ENCODE measurements at regions not wholly inside any gene's neighbourhood (a gene's known extent, or its start where the extent isn't known, plus 50 kb on each side); places are given as distances from the start of the nearest gene placed in this dataset.

DNA sequence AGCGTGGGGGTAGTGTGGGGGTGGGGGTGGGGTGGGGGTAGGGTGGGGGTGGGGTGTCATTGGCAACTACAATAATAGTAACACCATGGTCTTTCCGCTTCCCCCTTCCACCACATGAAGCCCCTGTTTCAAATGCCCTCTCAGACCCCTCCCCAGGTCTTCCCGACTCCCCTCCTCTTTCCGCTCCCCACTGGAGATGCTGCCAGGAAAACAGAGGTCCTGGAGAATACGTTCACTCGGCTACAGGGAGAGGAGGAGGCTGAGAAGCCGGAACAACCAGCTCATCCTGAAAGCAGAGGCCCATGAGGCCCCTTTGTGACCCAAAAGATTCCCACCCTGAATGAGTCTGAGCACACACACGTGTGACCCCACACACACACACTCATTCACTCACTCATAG is 75.4 kb downstream of the CPN2 start:
- Histone ChIP-seq H3K27ac (peak overlapping the region; percentile 78 to 88 (median 82)), H3K4me1 (peaks cover 43 to 50% of the 10 kb centered on the region in 2 donors), H3K9me3 (no peaks in the 10 kb centered on the region), H3K36me3 (no peaks in the 10 kb centered on the region), H3K4me3 (no peak overlapping the region), H3K27me3 (no peaks in the 10 kb centered on the region)
- ATAC-seq (no peak), DNase-seq (no peak)
- TF ChIP-seq, protein P1, sequence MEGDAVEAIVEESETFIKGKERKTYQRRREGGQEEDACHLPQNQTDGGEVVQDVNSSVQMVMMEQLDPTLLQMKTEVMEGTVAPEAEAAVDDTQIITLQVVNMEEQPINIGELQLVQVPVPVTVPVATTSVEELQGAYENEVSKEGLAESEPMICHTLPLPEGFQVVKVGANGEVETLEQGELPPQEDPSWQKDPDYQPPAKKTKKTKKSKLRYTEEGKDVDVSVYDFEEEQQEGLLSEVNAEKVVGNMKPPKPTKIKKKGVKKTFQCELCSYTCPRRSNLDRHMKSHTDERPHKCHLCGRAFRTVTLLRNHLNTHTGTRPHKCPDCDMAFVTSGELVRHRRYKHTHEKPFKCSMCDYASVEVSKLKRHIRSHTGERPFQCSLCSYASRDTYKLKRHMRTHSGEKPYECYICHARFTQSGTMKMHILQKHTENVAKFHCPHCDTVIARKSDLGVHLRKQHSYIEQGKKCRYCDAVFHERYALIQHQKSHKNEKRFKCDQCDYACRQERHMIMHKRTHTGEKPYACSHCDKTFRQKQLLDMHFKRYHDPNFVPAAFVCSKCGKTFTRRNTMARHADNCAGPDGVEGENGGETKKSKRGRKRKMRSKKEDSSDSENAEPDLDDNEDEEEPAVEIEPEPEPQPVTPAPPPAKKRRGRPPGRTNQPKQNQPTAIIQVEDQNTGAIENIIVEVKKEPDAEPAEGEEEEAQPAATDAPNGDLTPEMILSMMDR (IDR thresholded peaks at IDR 0.05 in 4 of 5, conservative IDR thresholded peaks at IDR 0.05 in 1 of 5): no peak
- no peak for TF ChIP-seq POLR2A (IDR thresholded peaks at IDR 0.05)
- intact Hi-C loops (cut with DNase I; ENCODE audit: low total_unique reads): loop anchor here (2.0 to 10.0 kb wide), 6 partner anchors 25 to 273 kb away; partner anchors contain the start of gene ATP13A3
- in situ Hi-C loops (cut with MboI; ENCODE audit: low sequenced_read_pairs in 4 of 4): loop anchor here in 1 of 4 donors (10.0 kb wide), 1 partner anchor 131 kb away; no protein-coding TSS in a partner anchor

DNA sequence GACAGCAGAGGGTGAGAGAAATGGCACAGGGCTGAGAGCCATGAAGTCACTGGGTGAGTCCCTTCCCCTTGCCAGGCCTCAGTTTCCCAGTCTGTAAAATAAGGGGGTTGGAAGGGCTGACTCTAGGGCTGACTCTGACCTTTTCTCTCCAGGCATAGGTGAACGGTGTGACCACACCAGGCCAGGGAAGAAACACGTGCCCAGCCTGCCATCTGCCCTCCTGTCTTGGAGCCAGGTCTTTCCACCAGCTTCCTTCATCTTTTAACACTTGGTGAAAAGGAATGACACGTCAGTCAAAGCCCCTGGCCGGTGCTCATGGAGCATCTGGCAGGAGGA is 74.4 kb downstream of the CPN2 start:
- Histone ChIP-seq H3K9me3 (no peaks in the 10 kb centered on the region), H3K4me3 (no peak overlapping the region), H3K4me1 (peaks cover 33 to 40% of the 10 kb centered on the region in 2 donors), H3K36me3 (no peaks in the 10 kb centered on the region), H3K27me3 (no peaks in the 10 kb centered on the region), H3K27ac (peak overlapping the region; percentile 78 to 88 (median 82))
- DNase-seq (peak; percentile 24 to 78), ATAC-seq (peak; percentile 46 to 64)
- TF ChIP-seq, protein P1 (IDR thresholded peaks at IDR 0.05 in 4 of 5, conservative IDR thresholded peaks at IDR 0.05 in 1 of 5): no peak
- TF ChIP-seq POLR2A (IDR thresholded peaks at IDR 0.05): no peak
- intact Hi-C loops (cut with DNase I; ENCODE audit: low total_unique reads) (loop anchor here (2.0 to 10.0 kb wide), 6 partner anchors 24 to 274 kb away; partner anchors contain the start of gene ATP13A3), in situ Hi-C loops (cut with MboI; ENCODE audit: low sequenced_read_pairs in 4 of 4) (loop anchor here in 1 of 4 donors (10.0 kb wide), 1 partner anchor 132 kb away; no protein-coding TSS in a partner anchor)

DNA sequence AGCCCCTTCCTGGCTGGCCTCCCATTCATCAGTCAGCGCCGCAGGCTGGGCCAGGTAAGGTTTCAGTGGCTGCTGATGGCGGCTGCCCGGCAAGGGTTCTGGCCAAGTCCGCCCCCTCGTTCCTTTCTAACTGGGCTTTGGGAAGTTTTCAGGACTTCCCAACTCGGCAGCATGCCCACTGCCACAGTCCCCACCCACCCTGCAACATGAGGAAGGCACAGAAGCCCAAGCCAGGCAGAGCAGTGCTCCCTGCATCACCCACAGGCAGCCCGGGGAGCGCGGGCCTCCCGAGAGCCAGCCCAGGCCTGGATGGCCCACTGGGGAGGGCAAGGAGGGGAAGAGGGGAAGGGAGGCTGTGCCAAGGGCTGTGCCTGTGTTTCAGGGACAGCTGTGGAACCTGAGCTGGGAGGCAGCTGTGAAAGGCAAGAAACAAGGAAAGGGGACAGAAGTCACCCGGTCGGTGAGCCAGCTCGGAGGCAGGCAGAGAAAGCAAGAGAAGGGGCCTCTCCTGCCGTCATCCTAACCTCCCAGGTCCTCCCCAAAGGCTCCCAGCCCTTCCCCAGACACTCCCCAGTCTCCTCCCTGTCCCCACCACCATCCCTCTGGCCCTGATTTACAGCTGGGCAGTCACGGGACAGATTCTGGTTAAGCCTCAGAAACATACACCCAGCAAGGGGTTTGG is 73.9 kb downstream of the CPN2 start:
- peak overlapping the region in 1 of 4 donors; percentile 0 for H3K4me3 ChIP-seq
- H3K9me3 ChIP-seq: no peaks in the 10 kb centered on the region
- TF ChIP-seq, protein P1 (IDR thresholded peaks at IDR 0.05 in 4 of 5, conservative IDR thresholded peaks at IDR 0.05 in 1 of 5): no peak
- peak; percentile 44 to 47 for TF ChIP-seq POLR2A (IDR thresholded peaks at IDR 0.05)
- peak overlapping the region; percentile 78 to 88 (median 82) for H3K27ac ChIP-seq
- in situ Hi-C loops (cut with MboI; ENCODE audit: low sequenced_read_pairs in 4 of 4) (loop anchor here in 1 of 4 donors (10.0 kb wide), 1 partner anchor 132 kb away; no protein-coding TSS in a partner anchor), intact Hi-C loops (cut with DNase I; ENCODE audit: low total_unique reads) (loop anchor here (2.0 to 10.0 kb wide), 6 partner anchors 24 to 274 kb away; partner anchors contain the start of gene ATP13A3)
- ATAC-seq (peak; percentile 80 to 81), DNase-seq (peak; percentile 72 to 88)
- H3K36me3 ChIP-seq: no peaks in the 10 kb centered on the region
- no peaks in the 10 kb centered on the region for H3K27me3 ChIP-seq
- peaks cover 30 to 35% of the 10 kb centered on the region in 2 donors for H3K4me1 ChIP-seq

DNA sequence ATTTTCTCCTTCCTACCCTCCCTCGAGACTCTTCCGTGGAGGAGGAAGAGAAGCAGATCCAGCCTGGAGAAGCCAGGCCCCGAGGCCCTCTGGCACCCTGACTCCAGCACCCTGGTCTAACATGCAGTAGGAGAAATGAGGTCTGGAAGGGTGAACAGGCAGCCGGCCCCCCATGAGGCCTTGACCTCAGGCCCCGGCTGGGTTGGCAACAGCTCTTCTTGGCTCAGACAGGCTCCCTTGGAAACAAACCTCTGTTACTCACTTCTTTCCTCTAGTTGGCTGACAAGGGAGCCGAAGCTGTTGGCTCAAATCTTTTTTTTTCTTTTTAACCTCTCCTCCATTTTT is 73.4 kb downstream of the CPN2 start:
- Histone ChIP-seq H3K27ac (peak overlapping the region; percentile 78 to 88 (median 82)), H3K4me3 (peak overlapping the region in 1 of 4 donors; percentile 0), H3K27me3 (no peaks in the 10 kb centered on the region), H3K9me3 (no peaks in the 10 kb centered on the region), H3K36me3 (no peaks in the 10 kb centered on the region), H3K4me1 (peaks cover 30 to 33% of the 10 kb centered on the region in 2 donors)
- DNase-seq (peak; percentile 33 to 58), ATAC-seq (peak; percentile 53 to 57)
- no peak for TF ChIP-seq POLR2A (IDR thresholded peaks at IDR 0.05)
- TF ChIP-seq, protein P1 (IDR thresholded peaks at IDR 0.05 in 4 of 5, conservative IDR thresholded peaks at IDR 0.05 in 1 of 5): no peak
- intact Hi-C loops (cut with DNase I; ENCODE audit: low total_unique reads) (loop anchor here (2.0 to 10.0 kb wide), 6 partner anchors 23 to 275 kb away; partner anchors contain the start of gene ATP13A3), in situ Hi-C loops (cut with MboI; ENCODE audit: low sequenced_read_pairs in 4 of 4) (loop anchor here in 1 of 4 donors (10.0 kb wide), 1 partner anchor 133 kb away; no protein-coding TSS in a partner anchor)

Measured in gastrocnemius medialis (tissue), 4 donors.